ENCODE measurements at regions not wholly inside any gene's neighbourhood (a gene's known extent, or its start where the extent isn't known, plus 50 kb on each side); places are given as distances from the start of the nearest gene placed in this dataset.

GRCh38 chr6:157772820-157773219, 50.2 kb upstream of the SNX9 start:
- no peak for DNase-seq (ENCODE audit: low read depth in 2 of 2)
